ENCODE measurements at regions not wholly inside any gene's neighbourhood (a gene's known extent, or its start where the extent isn't known, plus 50 kb on each side); places are given as distances from the start of the nearest gene placed in this dataset.
"Not testable (repeated sequence)": the region's sequence is repeated elsewhere in the genome, so short reads cannot be mapped to it uniquely, and the experiment has no call there.

- no peak for DNase-seq
These were observed 243.7 kb downstream of the TFAP2C start for GRCh38 chr20:56872620-56873458.

- no peak for DNase-seq
These were observed 244.7 kb downstream of the TFAP2C start for GRCh38 chr20:56873836-56874235.

GRCh38 chr20:56875052-56875659 is 246.1 kb downstream of the TFAP2C start:
- no peak for DNase-seq

GRCh38 chr20:56875803-56876202 is 246.7 kb downstream of the TFAP2C start:
- DNase-seq, result no peak

- no peak for DNase-seq
These were observed 256.4 kb downstream of the TFAP2C start for GRCh38 chr20:56885521-56885920.

- no peak for DNase-seq
These were observed 260.9 kb downstream of the TFAP2C start for GRCh38 chr20:56890011-56890410.

GRCh38 chr20:56893226-56893917 is 264.3 kb downstream of the TFAP2C start:
- DNase-seq, result no peak

- no peak for DNase-seq
These were observed 267.3 kb downstream of the TFAP2C start for GRCh38 chr20:56896447-56896846.

- DNase-seq, result no peak
These were observed 268.3 kb downstream of the TFAP2C start for GRCh38 chr20:56897318-56897957.

GRCh38 chr20:56897958-56898349 is 268.8 kb downstream of the TFAP2C start:
- no peak for DNase-seq

- DNase-seq, result no peak
These were observed 270.4 kb downstream of the TFAP2C start for GRCh38 chr20:56899506-56899905.

- DNase-seq, result no peak
These were observed 271.1 kb downstream of the TFAP2C start for GRCh38 chr20:56900252-56900651.

- no peak for DNase-seq
These were observed 274.3 kb downstream of the TFAP2C start for GRCh38 chr20:56903421-56903820.

GRCh38 chr20:56903858-56904257 is 274.8 kb downstream of the TFAP2C start:
- no peak for DNase-seq

GRCh38 chr20:56909918-56910714 is 281.0 kb downstream of the TFAP2C start:
- DNase-seq, result no peak

- DNase-seq, result no peak
These were observed 282.8 kb downstream of the TFAP2C start for GRCh38 chr20:56911946-56912345.

- no peak for DNase-seq
These were observed 285.4 kb downstream of the TFAP2C start for GRCh38 chr20:56914532-56914931.

GRCh38 chr20:56916345-56916622 is 287.2 kb downstream of the TFAP2C start:
- no peak for DNase-seq

GRCh38 chr20:56920041-56920440 is 290.9 kb downstream of the TFAP2C start:
- DNase-seq, result not testable (repeated sequence)

GRCh38 chr20:56922497-56922896 is 293.4 kb downstream of the TFAP2C start:
- DNase-seq, result no peak

GRCh38 chr20:56924292-56925081 is 295.4 kb downstream of the TFAP2C start:
- DNase-seq, result peak; percentile 24

Measured in left kidney (tissue), 1 donor.